Astrocyte (in vitro differentiated cells and primary cell): ENCODE measurements at regions not wholly inside any gene's neighbourhood (a gene's known extent, or its start where the extent isn't known, plus 50 kb on each side); places are given as distances from the start of the nearest gene placed in this dataset.
"Not testable (repeated sequence)": the region's sequence is repeated elsewhere in the genome, so short reads cannot be mapped to it uniquely, and the experiment has no call there.

Experiments
- DNase-seq: peaks from one replicate; pipeline ENCODE4 v3.0.0-alpha.2; 2010; ENCODE audit warnings: low read depth
- FAIRE-seq: peaks from 2 replicates; lab custom pipeline; 2011; peaks lifted over from hg19 to GRCh38; lab: Jason Lieb, UNC
- H2AFZ ChIP-seq: 2 replicates; pipeline ENCODE4 v1.6.0; 2012; ENCODE audit warnings: low read depth, low read length, inconsistent platforms
- H3K27ac ChIP-seq: 2 replicates; pipeline ENCODE4 v1.5.1; 2011; ENCODE audit warnings: low read depth, low read length, inconsistent platforms
- H3K27me3 ChIP-seq: 2 replicates; pipeline ENCODE4 v1.6.0; 2011; ENCODE audit warnings: low read length, inconsistent platforms; ENCODE audit not compliant: insufficient read depth
- H3K36me3 ChIP-seq: 2 replicates; pipeline ENCODE4 v1.5.1; 2011; ENCODE audit warnings: low read length, inconsistent platforms; ENCODE audit not compliant: insufficient read depth
- H3K4me1 ChIP-seq: 2 replicates; pipeline ENCODE4 v1.5.1; 2011; ENCODE audit warnings: low read length, inconsistent platforms; ENCODE audit not compliant: insufficient read depth
- H3K4me2 ChIP-seq: 2 replicates; pipeline ENCODE4 v1.6.0; 2012; ENCODE audit warnings: low read length, inconsistent platforms
- H3K4me3 ChIP-seq: 2 replicates; pipeline ENCODE4 v1.5.1; 2011; ENCODE audit warnings: low read depth, mild to moderate bottlenecking, low read length, inconsistent platforms; ENCODE audit not compliant: insufficient read depth
- H3K79me2 ChIP-seq: 2 replicates; pipeline ENCODE4 v1.6.0; 2012; ENCODE audit warnings: mild to moderate bottlenecking, low read length, inconsistent platforms; ENCODE audit not compliant: insufficient read depth
- H3K9ac ChIP-seq: 2 replicates; pipeline ENCODE4 v1.6.0; 2012; ENCODE audit warnings: mild to moderate bottlenecking, low read length, inconsistent platforms
- H3K9me3 ChIP-seq: 2 replicates; pipeline ENCODE4 v1.5.1; 2012; ENCODE audit warnings: low read depth, mild to moderate bottlenecking, low read length, inconsistent platforms; ENCODE audit not compliant: insufficient read depth
- H4K20me1 ChIP-seq: 2 replicates; pipeline ENCODE4 v1.6.0; 2012; ENCODE audit warnings: low read length, inconsistent platforms; ENCODE audit not compliant: insufficient read depth
- H3K27ac Mint-ChIP-seq: one replicate; pipeline ENCODE4 v1.8.0; 2021; ENCODE audit warnings: mild to moderate bottlenecking, mixed read lengths; ENCODE audit not compliant: unreplicated experiment
- H3K27me3 Mint-ChIP-seq: one replicate; pipeline ENCODE4 v1.8.0; 2021; ENCODE audit warnings: low read depth, mixed read lengths; ENCODE audit not compliant: unreplicated experiment
- H3K36me3 Mint-ChIP-seq: one replicate; pipeline ENCODE4 v1.8.0; 2021; ENCODE audit warnings: low read depth, mixed read lengths; ENCODE audit not compliant: unreplicated experiment
- H3K4me1 Mint-ChIP-seq: one replicate; pipeline ENCODE4 v1.8.0; 2021; ENCODE audit warnings: low read depth, mixed read lengths; ENCODE audit not compliant: unreplicated experiment
- H3K4me3 Mint-ChIP-seq: one replicate; pipeline ENCODE4 v1.8.0; 2021; ENCODE audit warnings: mild to moderate bottlenecking, moderate library complexity, mixed read lengths; ENCODE audit not compliant: unreplicated experiment
- H3K9me3 Mint-ChIP-seq: one replicate; pipeline ENCODE4 v1.8.0; 2021; ENCODE audit warnings: mild to moderate bottlenecking, mixed read lengths; ENCODE audit not compliant: unreplicated experiment
- CTCF ChIP-seq: IDR thresholded peaks from 2 replicates; pipeline ENCODE4 v1.5.1; 2011; ENCODE audit warnings: low read depth, mild to moderate bottlenecking, inconsistent platforms, low read length, moderate library complexity; ENCODE audit not compliant: insufficient read depth
- EZH2 ChIP-seq: IDR thresholded peaks from 2 replicates; pipeline ENCODE4 v1.6.1; 2012; ENCODE audit warnings: mild to moderate bottlenecking, low read length, inconsistent platforms; ENCODE audit not compliant: insufficient read depth

- Histone ChIP-seq H3K27me3 (no peaks in the 10 kb centered on the region), H2AFZ (no peak overlapping the region), H3K4me1 (no peaks in the 10 kb centered on the region), H3K36me3 (no peaks in the 10 kb centered on the region), H3K27ac (no peak overlapping the region), H3K9me3 (peaks cover 2% of the 10 kb centered on the region), H3K79me2 (no peaks in the 10 kb centered on the region), H3K9ac (no peak overlapping the region), H4K20me1 (no peaks in the 10 kb centered on the region), H3K4me2 (peak overlapping the region; percentile 35), H3K4me3 (no peak overlapping the region)
- TF ChIP-seq EZH2 (no peak), CTCF (no peak)
- FAIRE-seq, result peak; percentile 23
- no peaks in the 10 kb centered on the region for H3K27me3 Mint-ChIP-seq
- H3K27ac Mint-ChIP-seq, result no peak overlapping the region
- DNase-seq, result peak; percentile 39
- H3K9me3 Mint-ChIP-seq, result no peaks in the 10 kb centered on the region
- no peak overlapping the region for H3K4me3 Mint-ChIP-seq
- H3K4me1 Mint-ChIP-seq, result no peaks in the 10 kb centered on the region
- H3K36me3 Mint-ChIP-seq, result peaks cover 2% of the 10 kb centered on the region
Measured at GRCh38 chr3:101913168-101913567, 63.9 kb downstream of the NFKBIZ start.

GRCh38 chr3:101917761-101918160 lies 68.4 kb downstream of the NFKBIZ start:
- H3K36me3 Mint-ChIP-seq, H4K20me1 ChIP-seq, H3K4me3 ChIP-seq, H3K27ac ChIP-seq, H3K4me3 Mint-ChIP-seq, H3K4me1 Mint-ChIP-seq, H3K4me2 ChIP-seq, DNase-seq, H3K27me3 Mint-ChIP-seq, H3K36me3 ChIP-seq, H3K9ac ChIP-seq, H3K4me1 ChIP-seq, FAIRE-seq, H3K27ac Mint-ChIP-seq, H2AFZ ChIP-seq, H3K9me3 ChIP-seq, H3K79me2 ChIP-seq, H3K27me3 ChIP-seq: not testable (repeated sequence)
- peaks cover 27% of the 10 kb centered on the region for H3K9me3 Mint-ChIP-seq

- not testable (repeated sequence) for H3K27me3 Mint-ChIP-seq, H2AFZ ChIP-seq, H3K9ac ChIP-seq, H3K4me2 ChIP-seq, FAIRE-seq, H3K4me3 ChIP-seq, H3K4me1 ChIP-seq, H3K27ac Mint-ChIP-seq, H3K79me2 ChIP-seq, H3K4me3 Mint-ChIP-seq, H3K9me3 ChIP-seq, H4K20me1 ChIP-seq, H3K27me3 ChIP-seq, DNase-seq, H3K36me3 ChIP-seq, H3K36me3 Mint-ChIP-seq, H3K27ac ChIP-seq
- H3K4me1 Mint-ChIP-seq, result peaks cover 13% of the 10 kb centered on the region
- peaks cover 34% of the 10 kb centered on the region for H3K9me3 Mint-ChIP-seq
Measured at GRCh38 chr3:101922151-101922725, 72.9 kb downstream of the NFKBIZ start.

- not testable (repeated sequence) for FAIRE-seq, H3K9ac ChIP-seq, H3K27me3 Mint-ChIP-seq, H3K79me2 ChIP-seq, H3K27me3 ChIP-seq, H4K20me1 ChIP-seq, H3K4me3 ChIP-seq, H3K4me2 ChIP-seq, H3K4me3 Mint-ChIP-seq, H3K36me3 ChIP-seq, H3K27ac ChIP-seq, H3K9me3 ChIP-seq, H3K36me3 Mint-ChIP-seq, DNase-seq
- Mint-ChIP-seq H3K27ac (peak overlapping the region; percentile 22), H3K9me3 (peaks cover 27% of the 10 kb centered on the region), H3K4me1 (peaks cover 24% of the 10 kb centered on the region)
- Histone ChIP-seq H2AFZ (peak overlapping the region; percentile 39), H3K4me1 (peaks cover 20% of the 10 kb centered on the region)
Measured at GRCh38 chr3:101924621-101925020, 75.3 kb downstream of the NFKBIZ start.

- H3K79me2 ChIP-seq, H2AFZ ChIP-seq, H3K27me3 ChIP-seq, H3K27ac ChIP-seq, H3K27me3 Mint-ChIP-seq, H3K4me2 ChIP-seq, DNase-seq, H3K36me3 Mint-ChIP-seq, H3K9ac ChIP-seq, H3K4me3 Mint-ChIP-seq, H3K4me3 ChIP-seq, H3K36me3 ChIP-seq, H3K9me3 ChIP-seq, H4K20me1 ChIP-seq, FAIRE-seq: not testable (repeated sequence)
- Mint-ChIP-seq H3K9me3 (peaks cover 23% of the 10 kb centered on the region), H3K27ac (peak overlapping the region; percentile 55), H3K4me1 (peaks cover 24% of the 10 kb centered on the region)
- H3K4me1 ChIP-seq, result peaks cover 20% of the 10 kb centered on the region
Measured at GRCh38 chr3:101925124-101925523, 75.8 kb downstream of the NFKBIZ start.
